HG02610 (cell line): ENCODE measurements at regions not wholly inside any gene's neighbourhood (a gene's known extent, or its start where the extent isn't known, plus 50 kb on each side); places are given as distances from the start of the nearest gene placed in this dataset.

Experiments
- ATAC-seq: cut with Tn5 transposase; IDR thresholded peaks from one replicate; pipeline ENCODE4 v1.9.1; 2021; ENCODE audit warnings: mild to moderate bottlenecking, moderate library complexity; ENCODE audit not compliant: unreplicated experiment

GRCh38 chr14:66099931-66100330 is 386.2 kb upstream of the CCDC196 start:
- ATAC-seq, result peak; percentile 92

- no peak for ATAC-seq
These were observed 384.5 kb upstream of the CCDC196 start for GRCh38 chr14:66101662-66102061.

- no peak for ATAC-seq
These were observed 381.7 kb upstream of the CCDC196 start for GRCh38 chr14:66104486-66104885.

- peak; percentile 68 for ATAC-seq
These were observed 380.4 kb upstream of the CCDC196 start for GRCh38 chr14:66105815-66106214.

- no peak for ATAC-seq
These were observed 376.7 kb upstream of the CCDC196 start for GRCh38 chr14:66109426-66109825.

GRCh38 chr14:66111891-66112290 is 374.3 kb upstream of the CCDC196 start:
- no peak for ATAC-seq

GRCh38 chr14:66114071-66114470 is 372.1 kb upstream of the CCDC196 start:
- ATAC-seq, result no peak

- no peak for ATAC-seq
These were observed 370.2 kb upstream of the CCDC196 start for GRCh38 chr14:66115740-66116502.

- ATAC-seq, result no peak
These were observed 369.4 kb upstream of the CCDC196 start for GRCh38 chr14:66116732-66117131.

GRCh38 chr14:66117600-66117999 is 368.6 kb upstream of the CCDC196 start:
- ATAC-seq, result no peak

- ATAC-seq, result no peak
These were observed 366.5 kb upstream of the CCDC196 start for GRCh38 chr14:66119606-66120231.

GRCh38 chr14:66120402-66120801 is 365.8 kb upstream of the CCDC196 start:
- ATAC-seq, result no peak

GRCh38 chr14:66121859-66122258 is 364.3 kb upstream of the CCDC196 start:
- ATAC-seq, result no peak

GRCh38 chr14:66129224-66129623 is 356.9 kb upstream of the CCDC196 start:
- ATAC-seq, result no peak

- ATAC-seq, result no peak
These were observed 355.1 kb upstream of the CCDC196 start for GRCh38 chr14:66131111-66131510.

GRCh38 chr14:66133666-66134065 is 352.5 kb upstream of the CCDC196 start:
- ATAC-seq, result no peak

- no peak for ATAC-seq
These were observed 350.3 kb upstream of the CCDC196 start for GRCh38 chr14:66135831-66136230.

- no peak for ATAC-seq
These were observed 349.1 kb upstream of the CCDC196 start for GRCh38 chr14:66137081-66137480.

- no peak for ATAC-seq
These were observed 346.7 kb upstream of the CCDC196 start for GRCh38 chr14:66139432-66139831.

- peak; percentile 79 for ATAC-seq
These were observed 345.8 kb upstream of the CCDC196 start for GRCh38 chr14:66140213-66140918.

- no peak for ATAC-seq
These were observed 345.2 kb upstream of the CCDC196 start for GRCh38 chr14:66140963-66141362.

- ATAC-seq, result no peak
These were observed 344.4 kb upstream of the CCDC196 start for GRCh38 chr14:66141733-66142132.
